ENCODE measurements at regions not wholly inside any gene's neighbourhood (a gene's known extent, or its start where the extent isn't known, plus 50 kb on each side); places are given as distances from the start of the nearest gene placed in this dataset.
"Not testable (repeated sequence)": the region's sequence is repeated elsewhere in the genome, so short reads cannot be mapped to it uniquely, and the experiment has no call there.

DNA sequence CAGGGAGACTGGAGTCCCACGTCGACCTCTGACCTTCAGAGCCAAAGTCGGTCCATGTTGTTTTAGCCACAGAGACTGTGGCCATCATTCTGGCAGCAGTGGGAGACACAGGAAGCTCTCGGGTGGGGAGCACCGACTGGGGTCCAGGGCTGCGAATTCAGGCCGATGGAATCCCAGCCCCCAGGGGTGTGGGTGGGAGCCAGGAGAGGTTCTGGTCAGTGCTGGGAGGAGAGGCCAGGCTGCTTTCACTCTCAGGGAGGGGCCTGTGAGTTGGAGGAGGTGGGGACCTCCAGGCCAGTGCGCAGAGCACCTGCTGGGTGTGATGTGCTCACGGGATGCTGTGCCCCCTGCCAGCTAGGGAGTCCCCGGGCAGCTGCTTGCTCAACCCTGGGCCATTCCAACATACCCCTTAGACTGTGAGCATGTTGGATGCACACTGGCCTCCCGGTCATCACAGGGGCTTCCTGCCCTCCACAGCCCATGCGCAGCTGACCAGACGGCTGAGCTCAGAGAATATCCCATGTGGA lies 196.5 kb downstream of the LAT start:
- TF ChIP-seq, protein P1, sequence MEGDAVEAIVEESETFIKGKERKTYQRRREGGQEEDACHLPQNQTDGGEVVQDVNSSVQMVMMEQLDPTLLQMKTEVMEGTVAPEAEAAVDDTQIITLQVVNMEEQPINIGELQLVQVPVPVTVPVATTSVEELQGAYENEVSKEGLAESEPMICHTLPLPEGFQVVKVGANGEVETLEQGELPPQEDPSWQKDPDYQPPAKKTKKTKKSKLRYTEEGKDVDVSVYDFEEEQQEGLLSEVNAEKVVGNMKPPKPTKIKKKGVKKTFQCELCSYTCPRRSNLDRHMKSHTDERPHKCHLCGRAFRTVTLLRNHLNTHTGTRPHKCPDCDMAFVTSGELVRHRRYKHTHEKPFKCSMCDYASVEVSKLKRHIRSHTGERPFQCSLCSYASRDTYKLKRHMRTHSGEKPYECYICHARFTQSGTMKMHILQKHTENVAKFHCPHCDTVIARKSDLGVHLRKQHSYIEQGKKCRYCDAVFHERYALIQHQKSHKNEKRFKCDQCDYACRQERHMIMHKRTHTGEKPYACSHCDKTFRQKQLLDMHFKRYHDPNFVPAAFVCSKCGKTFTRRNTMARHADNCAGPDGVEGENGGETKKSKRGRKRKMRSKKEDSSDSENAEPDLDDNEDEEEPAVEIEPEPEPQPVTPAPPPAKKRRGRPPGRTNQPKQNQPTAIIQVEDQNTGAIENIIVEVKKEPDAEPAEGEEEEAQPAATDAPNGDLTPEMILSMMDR (IDR thresholded peaks at IDR 0.05; ENCODE audit: poor library complexity, severe bottlenecking), result not testable (repeated sequence)
- not testable (repeated sequence) for TF ChIP-seq POLR2AphosphoS5 (IDR thresholded peaks at IDR 0.05); MXI1 (conservative IDR thresholded peaks at IDR 0.05; ENCODE audit: poor library complexity, severe bottlenecking); EZH2 (IDR thresholded peaks at IDR 0.05; ENCODE audit: borderline replicate concordance, insufficient read depth, low read length, poor library complexity, severe bottlenecking); EP300 (conservative IDR thresholded peaks at IDR 0.05; ENCODE audit: poor library complexity, severe bottlenecking)
- TF ChIP-seq, protein P2, sequence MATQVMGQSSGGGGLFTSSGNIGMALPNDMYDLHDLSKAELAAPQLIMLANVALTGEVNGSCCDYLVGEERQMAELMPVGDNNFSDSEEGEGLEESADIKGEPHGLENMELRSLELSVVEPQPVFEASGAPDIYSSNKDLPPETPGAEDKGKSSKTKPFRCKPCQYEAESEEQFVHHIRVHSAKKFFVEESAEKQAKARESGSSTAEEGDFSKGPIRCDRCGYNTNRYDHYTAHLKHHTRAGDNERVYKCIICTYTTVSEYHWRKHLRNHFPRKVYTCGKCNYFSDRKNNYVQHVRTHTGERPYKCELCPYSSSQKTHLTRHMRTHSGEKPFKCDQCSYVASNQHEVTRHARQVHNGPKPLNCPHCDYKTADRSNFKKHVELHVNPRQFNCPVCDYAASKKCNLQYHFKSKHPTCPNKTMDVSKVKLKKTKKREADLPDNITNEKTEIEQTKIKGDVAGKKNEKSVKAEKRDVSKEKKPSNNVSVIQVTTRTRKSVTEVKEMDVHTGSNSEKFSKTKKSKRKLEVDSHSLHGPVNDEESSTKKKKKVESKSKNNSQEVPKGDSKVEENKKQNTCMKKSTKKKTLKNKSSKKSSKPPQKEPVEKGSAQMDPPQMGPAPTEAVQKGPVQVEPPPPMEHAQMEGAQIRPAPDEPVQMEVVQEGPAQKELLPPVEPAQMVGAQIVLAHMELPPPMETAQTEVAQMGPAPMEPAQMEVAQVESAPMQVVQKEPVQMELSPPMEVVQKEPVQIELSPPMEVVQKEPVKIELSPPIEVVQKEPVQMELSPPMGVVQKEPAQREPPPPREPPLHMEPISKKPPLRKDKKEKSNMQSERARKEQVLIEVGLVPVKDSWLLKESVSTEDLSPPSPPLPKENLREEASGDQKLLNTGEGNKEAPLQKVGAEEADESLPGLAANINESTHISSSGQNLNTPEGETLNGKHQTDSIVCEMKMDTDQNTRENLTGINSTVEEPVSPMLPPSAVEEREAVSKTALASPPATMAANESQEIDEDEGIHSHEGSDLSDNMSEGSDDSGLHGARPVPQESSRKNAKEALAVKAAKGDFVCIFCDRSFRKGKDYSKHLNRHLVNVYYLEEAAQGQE (IDR thresholded peaks at IDR 0.05; ENCODE audit: borderline replicate concordance), result not testable (repeated sequence)
